Mucosa of rectum (tissue), 2 donors: ENCODE measurements at regions not wholly inside any gene's neighbourhood (a gene's known extent, or its start where the extent isn't known, plus 50 kb on each side); places are given as distances from the start of the nearest gene placed in this dataset.
A peak's percentile ranks its signal among the peaks of the same experiment; 100 is the strongest.

Experiments used
- H3K27ac ChIP-seq, 2 donors: one replicate each; pipeline ENCODE4 v1.7.0; 2013; ENCODE audit warnings: inconsistent platforms in 2 of 2, low read depth in 2 of 2, low read length in 2 of 2
- H3K27me3 ChIP-seq, 2 donors: one replicate each; pipeline ENCODE4 v1.7.0; 2013; ENCODE audit warnings: low read length in 2 of 2; ENCODE audit not compliant: control insufficient read depth in 2 of 2, insufficient read depth in 2 of 2
- H3K36me3 ChIP-seq, 2 donors: one replicate each; pipeline ENCODE4 v1.7.0; 2013; ENCODE audit warnings: low read length in 2 of 2; ENCODE audit not compliant: control insufficient read depth in 2 of 2, insufficient read depth in 2 of 2
- H3K4me1 ChIP-seq, 2 donors: one replicate each; pipeline ENCODE4 v1.7.0; 2013; ENCODE audit warnings: low read length in 2 of 2, mild to moderate bottlenecking in 1 of 2; ENCODE audit not compliant: control insufficient read depth in 2 of 2, insufficient read depth in 2 of 2
- H3K4me3 ChIP-seq, 2 donors: one replicate each; pipeline ENCODE4 v1.7.0; 2013; ENCODE audit warnings: low read length in 2 of 2
- H3K9ac ChIP-seq, 2 donors: one replicate each; pipeline ENCODE4 v1.7.0; 2013; ENCODE audit warnings: low read length in 2 of 2, low read depth in 1 of 2, mild to moderate bottlenecking in 1 of 2
- H3K9me3 ChIP-seq, 2 donors: one replicate each; pipeline ENCODE4 v1.7.0; 2013; ENCODE audit warnings: low read length in 2 of 2; ENCODE audit not compliant: control insufficient read depth in 2 of 2
- donor health status: healthy.
- donor health status: Normal muscosa, but diverticular disease.

DNA sequence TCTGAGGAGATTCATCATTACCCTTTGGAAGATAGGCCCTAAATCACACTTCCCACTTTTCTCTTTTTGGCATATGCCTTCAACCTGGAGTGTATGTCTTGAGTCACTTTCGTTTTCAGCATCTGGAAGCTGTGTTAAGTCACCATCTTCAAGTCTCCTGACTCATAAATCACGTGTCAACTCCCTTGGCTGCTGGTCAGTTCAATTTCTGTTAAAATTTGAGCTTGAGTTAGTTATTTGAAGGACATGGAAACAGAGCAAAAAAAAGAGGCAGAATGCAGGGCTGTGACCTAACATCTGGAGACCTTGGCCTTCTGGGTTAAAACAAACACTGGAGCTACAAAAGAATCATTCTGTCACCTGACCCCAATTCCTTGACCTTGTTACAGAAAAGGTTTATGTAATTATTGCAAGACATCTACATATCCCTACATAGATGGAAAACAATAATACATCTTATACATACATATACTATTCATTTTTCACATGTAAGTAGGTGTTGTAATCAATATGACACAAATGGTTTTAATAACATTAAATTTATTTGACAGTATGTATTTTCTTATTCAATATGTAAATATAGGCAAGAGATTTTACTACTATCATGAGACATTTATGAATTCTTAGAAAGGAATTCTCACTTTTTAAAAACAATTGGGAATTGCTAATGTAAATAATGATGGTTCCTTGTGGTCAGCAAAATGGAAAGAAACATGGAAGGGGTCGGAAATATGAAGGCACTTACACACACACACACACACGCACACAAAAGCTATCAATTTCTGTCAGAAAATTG, 169.7 kb upstream of the PHYHIPL start:
- Histone ChIP-seq H3K27ac (no peak overlapping the region), H3K36me3 (no peaks in the 10 kb centered on the region), H3K4me1 (no peaks in the 10 kb centered on the region), H3K9me3 (no peaks in the 10 kb centered on the region), H3K27me3 (no peaks in the 10 kb centered on the region), H3K9ac (no peak overlapping the region), H3K4me3 (no peak overlapping the region)

- Histone ChIP-seq H3K4me1 (no peaks in the 10 kb centered on the region), H3K9me3 (no peaks in the 10 kb centered on the region), H3K9ac (no peak overlapping the region), H3K27me3 (no peaks in the 10 kb centered on the region), H3K36me3 (no peaks in the 10 kb centered on the region), H3K27ac (no peak overlapping the region), H3K4me3 (no peak overlapping the region)
Measured at GRCh38 chr10:59007307-59008025, 169.0 kb upstream of the PHYHIPL start.

GRCh38 chr10:59008452-59008851, 168.0 kb upstream of the PHYHIPL start:
- no peak overlapping the region for H3K9ac ChIP-seq
- H3K27me3 ChIP-seq: no peaks in the 10 kb centered on the region
- H3K9me3 ChIP-seq: no peaks in the 10 kb centered on the region
- no peaks in the 10 kb centered on the region for H3K36me3 ChIP-seq
- H3K27ac ChIP-seq: no peak overlapping the region
- H3K4me1 ChIP-seq: no peaks in the 10 kb centered on the region
- no peak overlapping the region for H3K4me3 ChIP-seq

GRCh38 chr10:59011972-59012632, 164.3 kb upstream of the PHYHIPL start:
- Histone ChIP-seq H3K9me3 (no peaks in the 10 kb centered on the region), H3K27me3 (no peaks in the 10 kb centered on the region)

GRCh38 chr10:59012839-59013238, 163.6 kb upstream of the PHYHIPL start:
- Histone ChIP-seq H3K27me3 (no peaks in the 10 kb centered on the region), H3K4me1 (no peaks in the 10 kb centered on the region), H3K36me3 (no peaks in the 10 kb centered on the region), H3K9me3 (no peaks in the 10 kb centered on the region), H3K4me3 (no peak overlapping the region), H3K9ac (no peak overlapping the region), H3K27ac (no peak overlapping the region)

More at GRCh38 chr10:59011972-59012632, 164.3 kb upstream of the PHYHIPL start:
- Histone ChIP-seq H3K27ac (no peak overlapping the region), H3K4me3 (no peak overlapping the region), H3K36me3 (no peaks in the 10 kb centered on the region), H3K4me1 (no peaks in the 10 kb centered on the region), H3K9ac (no peak overlapping the region)

DNA sequence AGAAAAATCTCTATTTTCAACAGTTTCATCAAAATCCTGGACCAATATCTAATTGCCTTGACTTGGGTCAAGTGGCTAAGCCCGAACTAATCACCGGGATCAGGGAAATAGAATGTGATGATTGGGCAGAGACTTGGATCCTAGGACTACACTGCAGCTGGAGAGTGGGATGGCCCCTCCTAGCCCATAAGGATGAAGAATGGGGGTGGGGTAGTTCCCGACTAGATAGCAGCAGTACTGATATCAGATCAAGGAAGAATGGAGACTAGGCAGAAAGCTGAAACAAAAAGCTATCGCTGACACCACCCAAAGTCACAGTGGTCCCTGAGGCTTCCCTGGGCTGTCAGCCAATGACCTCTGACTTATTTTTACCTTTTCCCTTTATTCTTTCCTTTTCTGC, 160.4 kb upstream of the PHYHIPL start:
- H3K36me3 ChIP-seq: no peaks in the 10 kb centered on the region
- no peaks in the 10 kb centered on the region for H3K9me3 ChIP-seq
- no peaks in the 10 kb centered on the region for H3K27me3 ChIP-seq
- no peaks in the 10 kb centered on the region for H3K4me1 ChIP-seq
- H3K27ac ChIP-seq: no peak overlapping the region
- H3K4me3 ChIP-seq: no peak overlapping the region
- no peak overlapping the region for H3K9ac ChIP-seq

- Histone ChIP-seq H3K36me3 (no peaks in the 10 kb centered on the region), H3K9ac (no peak overlapping the region), H3K27ac (no peak overlapping the region), H3K9me3 (no peaks in the 10 kb centered on the region), H3K4me1 (no peaks in the 10 kb centered on the region), H3K27me3 (no peaks in the 10 kb centered on the region), H3K4me3 (no peak overlapping the region)
Measured at GRCh38 chr10:59018977-59019376, 157.5 kb upstream of the PHYHIPL start.

DNA sequence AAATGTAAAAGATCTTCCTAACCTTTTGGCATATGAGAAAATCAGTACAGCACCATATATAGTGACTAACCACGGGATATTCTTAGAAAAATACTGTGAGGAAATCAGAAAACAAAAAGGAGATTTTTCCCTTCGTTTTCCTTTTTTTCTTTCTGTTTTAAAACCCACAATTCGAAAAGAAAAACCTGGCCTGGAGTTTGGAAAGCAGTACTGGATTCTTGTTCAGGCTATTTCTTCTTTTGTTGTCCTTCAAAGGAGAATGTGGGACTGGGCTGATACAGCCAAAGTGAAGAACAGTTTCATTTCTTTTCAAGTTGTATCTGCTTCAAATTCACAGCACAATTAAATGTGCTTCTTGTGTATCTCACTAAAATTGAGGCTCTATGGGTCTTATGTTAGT, 156.8 kb upstream of the PHYHIPL start:
- no peaks in the 10 kb centered on the region for H3K9me3 ChIP-seq
- no peak overlapping the region for H3K27ac ChIP-seq
- H3K4me1 ChIP-seq: no peaks in the 10 kb centered on the region
- H3K9ac ChIP-seq: peak overlapping the region in 1 of 2 donors; percentile 10
- no peaks in the 10 kb centered on the region for H3K27me3 ChIP-seq
- H3K4me3 ChIP-seq: no peak overlapping the region
- H3K36me3 ChIP-seq: no peaks in the 10 kb centered on the region

- Histone ChIP-seq H3K36me3 (no peaks in the 10 kb centered on the region), H3K27me3 (no peaks in the 10 kb centered on the region), H3K27ac (no peak overlapping the region), H3K9me3 (no peaks in the 10 kb centered on the region), H3K4me3 (no peak overlapping the region), H3K4me1 (no peaks in the 10 kb centered on the region), H3K9ac (no peak overlapping the region)
Measured at GRCh38 chr10:59020502-59020901, 155.9 kb upstream of the PHYHIPL start.
